ENCODE measurements at regions not wholly inside any gene's neighbourhood (a gene's known extent, or its start where the extent isn't known, plus 50 kb on each side); places are given as distances from the start of the nearest gene placed in this dataset.

DNA sequence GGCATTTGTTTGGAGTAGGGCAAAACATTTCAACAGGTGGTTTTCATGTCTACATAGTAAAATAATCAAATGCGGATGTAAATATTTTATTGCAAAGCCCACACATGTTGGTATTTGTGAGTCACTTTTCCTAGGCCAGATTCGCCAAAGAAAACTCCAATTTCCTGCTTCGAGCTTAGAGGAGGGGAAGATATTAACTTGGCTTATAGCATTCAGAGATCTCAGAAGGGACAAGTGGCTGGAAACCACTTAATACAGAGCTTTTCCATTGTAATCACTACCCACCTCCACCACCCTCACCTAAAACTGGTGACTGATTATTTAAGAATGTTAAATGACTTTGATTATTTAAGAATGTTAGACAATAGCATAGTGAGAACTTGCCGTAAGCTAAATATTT, 530.6 kb upstream of the SPRY2 start:
- Histone ChIP-seq H2AFZ (ENCODE audit: low read length) (no peak overlapping the region), H4K20me1 (ENCODE audit: insufficient read depth, low read length) (no peaks in the 10 kb centered on the region), H3K27ac (ENCODE audit: low read depth, low read length) (no peak overlapping the region), H3K4me3 (ENCODE audit: insufficient read depth, low read length) (no peak overlapping the region), H3K79me2 (ENCODE audit: insufficient read depth, low read length) (no peaks in the 10 kb centered on the region), H3K9me3 (ENCODE audit: low read depth, low read length) (no peaks in the 10 kb centered on the region), H3K27me3 (ENCODE audit: insufficient read depth, low read length) (no peaks in the 10 kb centered on the region), H3K36me3 (ENCODE audit: insufficient read depth, low read length) (no peaks in the 10 kb centered on the region), H3K4me1 (ENCODE audit: insufficient read depth, low read length) (no peaks in the 10 kb centered on the region), H3K4me2 (ENCODE audit: insufficient read depth, low read length) (no peak overlapping the region)
- TF ChIP-seq, protein P1, sequence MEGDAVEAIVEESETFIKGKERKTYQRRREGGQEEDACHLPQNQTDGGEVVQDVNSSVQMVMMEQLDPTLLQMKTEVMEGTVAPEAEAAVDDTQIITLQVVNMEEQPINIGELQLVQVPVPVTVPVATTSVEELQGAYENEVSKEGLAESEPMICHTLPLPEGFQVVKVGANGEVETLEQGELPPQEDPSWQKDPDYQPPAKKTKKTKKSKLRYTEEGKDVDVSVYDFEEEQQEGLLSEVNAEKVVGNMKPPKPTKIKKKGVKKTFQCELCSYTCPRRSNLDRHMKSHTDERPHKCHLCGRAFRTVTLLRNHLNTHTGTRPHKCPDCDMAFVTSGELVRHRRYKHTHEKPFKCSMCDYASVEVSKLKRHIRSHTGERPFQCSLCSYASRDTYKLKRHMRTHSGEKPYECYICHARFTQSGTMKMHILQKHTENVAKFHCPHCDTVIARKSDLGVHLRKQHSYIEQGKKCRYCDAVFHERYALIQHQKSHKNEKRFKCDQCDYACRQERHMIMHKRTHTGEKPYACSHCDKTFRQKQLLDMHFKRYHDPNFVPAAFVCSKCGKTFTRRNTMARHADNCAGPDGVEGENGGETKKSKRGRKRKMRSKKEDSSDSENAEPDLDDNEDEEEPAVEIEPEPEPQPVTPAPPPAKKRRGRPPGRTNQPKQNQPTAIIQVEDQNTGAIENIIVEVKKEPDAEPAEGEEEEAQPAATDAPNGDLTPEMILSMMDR (IDR thresholded peaks at IDR 0.05; ENCODE audit: extremely low read depth, low read depth, low read length): no peak
- no peak for DNase-seq (ENCODE audit: insufficient read length, low spot score, missing footprints)

DNA sequence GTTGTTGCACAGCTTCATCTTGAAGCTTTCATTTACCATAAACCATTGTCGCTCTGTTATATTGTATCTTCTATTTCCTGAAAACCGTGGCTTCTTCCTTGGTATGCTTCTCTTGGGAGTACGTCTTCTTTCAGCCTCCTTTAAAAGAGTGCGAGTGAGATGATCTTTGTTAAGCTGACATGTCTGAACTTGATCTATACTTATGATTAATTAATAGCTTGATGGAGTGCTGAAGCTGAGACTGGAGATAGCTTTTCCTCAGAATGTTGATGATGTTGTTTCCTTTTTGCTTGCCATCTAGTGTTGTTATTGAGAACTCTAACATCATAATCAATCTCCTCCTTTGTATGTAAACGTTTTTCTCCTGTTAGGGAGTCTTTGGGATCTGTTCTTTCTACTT, 529.3 kb upstream of the SPRY2 start:
- no peaks in the 10 kb centered on the region for H3K27me3 ChIP-seq (ENCODE audit: insufficient read depth, low read length)
- no peaks in the 10 kb centered on the region for H3K36me3 ChIP-seq (ENCODE audit: insufficient read depth, low read length)
- no peaks in the 10 kb centered on the region for H3K9me3 ChIP-seq (ENCODE audit: low read depth, low read length)
- H3K27ac ChIP-seq (ENCODE audit: low read depth, low read length): no peak overlapping the region
- H4K20me1 ChIP-seq (ENCODE audit: insufficient read depth, low read length): no peaks in the 10 kb centered on the region
- no peak overlapping the region for H2AFZ ChIP-seq (ENCODE audit: low read length)
- no peaks in the 10 kb centered on the region for H3K4me1 ChIP-seq (ENCODE audit: insufficient read depth, low read length)
- H3K79me2 ChIP-seq (ENCODE audit: insufficient read depth, low read length): no peaks in the 10 kb centered on the region
- no peak overlapping the region for H3K4me2 ChIP-seq (ENCODE audit: insufficient read depth, low read length)
- TF ChIP-seq, protein P1 (IDR thresholded peaks at IDR 0.05; ENCODE audit: extremely low read depth, low read depth, low read length): no peak
- DNase-seq (ENCODE audit: insufficient read length, low spot score, missing footprints): no peak
- H3K4me3 ChIP-seq (ENCODE audit: insufficient read depth, low read length): no peak overlapping the region

DNA sequence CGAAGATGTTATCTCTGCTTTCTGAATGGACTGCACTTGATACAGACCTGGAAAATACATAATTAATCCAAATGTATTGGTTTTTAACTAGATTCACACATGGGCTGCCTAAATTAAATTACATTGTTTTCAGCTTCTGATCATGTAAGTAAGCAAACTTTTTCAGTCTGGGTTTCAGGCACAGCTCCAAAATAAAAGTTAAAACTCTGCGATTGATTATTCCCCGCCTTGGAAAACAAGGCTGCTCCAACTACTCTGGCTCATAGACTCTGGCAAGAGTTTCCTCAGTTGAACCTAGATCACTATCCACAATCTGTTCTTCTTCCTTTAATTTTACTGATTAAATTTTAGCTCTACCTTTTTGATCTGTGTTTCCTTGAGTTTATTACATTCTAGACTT, 526.0 kb upstream of the SPRY2 start:
- Histone ChIP-seq H3K4me1 (ENCODE audit: insufficient read depth, low read length) (no peaks in the 10 kb centered on the region), H2AFZ (ENCODE audit: low read length) (no peak overlapping the region), H3K4me3 (ENCODE audit: insufficient read depth, low read length) (no peak overlapping the region), H3K36me3 (ENCODE audit: insufficient read depth, low read length) (no peaks in the 10 kb centered on the region), H3K79me2 (ENCODE audit: insufficient read depth, low read length) (no peaks in the 10 kb centered on the region), H3K4me2 (ENCODE audit: insufficient read depth, low read length) (no peak overlapping the region), H4K20me1 (ENCODE audit: insufficient read depth, low read length) (no peaks in the 10 kb centered on the region), H3K9me3 (ENCODE audit: low read depth, low read length) (no peaks in the 10 kb centered on the region), H3K27ac (ENCODE audit: low read depth, low read length) (no peak overlapping the region), H3K27me3 (ENCODE audit: insufficient read depth, low read length) (no peaks in the 10 kb centered on the region)
- TF ChIP-seq, protein P1 (IDR thresholded peaks at IDR 0.05; ENCODE audit: extremely low read depth, low read depth, low read length): no peak
- DNase-seq (ENCODE audit: insufficient read length, low spot score, missing footprints): no peak

DNA sequence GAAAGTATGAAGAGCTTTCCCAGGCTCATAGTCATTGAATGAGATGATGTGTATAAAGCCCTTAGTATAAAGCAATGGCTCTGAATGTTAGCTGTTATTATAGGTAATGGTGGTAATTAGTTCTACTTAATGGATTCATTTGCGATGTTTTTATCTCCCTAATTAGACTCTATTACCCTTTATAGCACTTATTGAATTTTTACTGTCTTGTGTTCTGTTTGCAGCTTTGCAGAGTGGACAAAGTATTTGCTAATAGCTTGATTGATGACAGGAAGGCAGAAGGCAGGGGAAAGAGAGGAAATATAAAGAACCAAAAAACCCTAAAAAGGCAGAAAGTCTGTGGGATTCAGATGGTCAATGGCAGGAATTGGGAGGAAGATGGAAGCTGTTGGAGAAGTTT, 524.4 kb upstream of the SPRY2 start:
- H3K27ac ChIP-seq (ENCODE audit: low read depth, low read length): no peak overlapping the region
- H3K36me3 ChIP-seq (ENCODE audit: insufficient read depth, low read length): no peaks in the 10 kb centered on the region
- no peaks in the 10 kb centered on the region for H4K20me1 ChIP-seq (ENCODE audit: insufficient read depth, low read length)
- TF ChIP-seq, protein P1 (IDR thresholded peaks at IDR 0.05; ENCODE audit: extremely low read depth, low read depth, low read length): no peak
- H3K4me2 ChIP-seq (ENCODE audit: insufficient read depth, low read length): no peak overlapping the region
- H3K79me2 ChIP-seq (ENCODE audit: insufficient read depth, low read length): no peaks in the 10 kb centered on the region
- DNase-seq (ENCODE audit: insufficient read length, low spot score, missing footprints): no peak
- H3K4me1 ChIP-seq (ENCODE audit: insufficient read depth, low read length): no peaks in the 10 kb centered on the region
- H3K9me3 ChIP-seq (ENCODE audit: low read depth, low read length): no peaks in the 10 kb centered on the region
- H3K27me3 ChIP-seq (ENCODE audit: insufficient read depth, low read length): no peaks in the 10 kb centered on the region
- H2AFZ ChIP-seq (ENCODE audit: low read length): no peak overlapping the region
- no peak overlapping the region for H3K4me3 ChIP-seq (ENCODE audit: insufficient read depth, low read length)

Measured in osteoblast (primary cell).